ENCODE measurements at regions not wholly inside any gene's neighbourhood (a gene's known extent, or its start where the extent isn't known, plus 50 kb on each side); places are given as distances from the start of the nearest gene placed in this dataset.

DNA sequence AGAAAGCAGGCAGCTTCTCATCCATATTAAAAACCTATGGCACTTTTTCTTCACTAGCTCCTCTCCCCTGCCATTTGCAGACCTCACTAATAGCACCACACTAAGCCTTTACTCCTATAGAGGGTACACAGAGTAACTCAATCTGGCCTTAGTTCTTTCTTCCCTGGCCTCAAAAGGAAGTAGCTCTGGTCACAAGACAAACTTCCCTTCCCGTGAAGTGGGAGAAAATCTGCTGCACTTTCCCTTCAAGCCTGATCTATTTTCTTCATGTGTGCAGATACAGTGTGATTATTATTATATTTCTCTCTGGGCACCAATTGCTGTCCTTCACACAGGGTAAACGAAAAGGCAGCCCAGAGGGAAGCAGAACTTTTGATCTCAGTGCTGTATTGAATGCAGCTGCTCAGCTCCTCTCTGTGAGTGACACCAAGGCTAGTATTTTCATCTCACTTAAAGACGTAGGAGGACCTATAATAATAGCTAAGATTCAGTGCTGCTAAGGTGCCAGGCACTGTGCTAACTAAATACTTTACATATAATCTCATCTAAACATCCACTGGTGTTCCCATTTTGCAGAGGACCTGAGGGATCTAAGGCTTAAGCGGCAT is 61.9 kb upstream of the RASGRP1 start:
- Mint-ChIP-seq H3K9me3 (ENCODE audit: low read depth) (no peaks in the 10 kb centered on the region), H3K27me3 (peaks cover 14% of the 10 kb centered on the region), H3K4me3 (ENCODE audit: low read depth) (no peak overlapping the region), H3K36me3 (ENCODE audit: insufficient read depth) (no peaks in the 10 kb centered on the region), H3K27ac (peak overlapping the region; percentile 11), H3K4me1 (ENCODE audit: low read depth) (peaks cover 5% of the 10 kb centered on the region)
- no peak for DNase-seq (ENCODE audit: low spot score, unreplicated experiment)
- TF ChIP-seq, protein P1, sequence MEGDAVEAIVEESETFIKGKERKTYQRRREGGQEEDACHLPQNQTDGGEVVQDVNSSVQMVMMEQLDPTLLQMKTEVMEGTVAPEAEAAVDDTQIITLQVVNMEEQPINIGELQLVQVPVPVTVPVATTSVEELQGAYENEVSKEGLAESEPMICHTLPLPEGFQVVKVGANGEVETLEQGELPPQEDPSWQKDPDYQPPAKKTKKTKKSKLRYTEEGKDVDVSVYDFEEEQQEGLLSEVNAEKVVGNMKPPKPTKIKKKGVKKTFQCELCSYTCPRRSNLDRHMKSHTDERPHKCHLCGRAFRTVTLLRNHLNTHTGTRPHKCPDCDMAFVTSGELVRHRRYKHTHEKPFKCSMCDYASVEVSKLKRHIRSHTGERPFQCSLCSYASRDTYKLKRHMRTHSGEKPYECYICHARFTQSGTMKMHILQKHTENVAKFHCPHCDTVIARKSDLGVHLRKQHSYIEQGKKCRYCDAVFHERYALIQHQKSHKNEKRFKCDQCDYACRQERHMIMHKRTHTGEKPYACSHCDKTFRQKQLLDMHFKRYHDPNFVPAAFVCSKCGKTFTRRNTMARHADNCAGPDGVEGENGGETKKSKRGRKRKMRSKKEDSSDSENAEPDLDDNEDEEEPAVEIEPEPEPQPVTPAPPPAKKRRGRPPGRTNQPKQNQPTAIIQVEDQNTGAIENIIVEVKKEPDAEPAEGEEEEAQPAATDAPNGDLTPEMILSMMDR (IDR thresholded peaks at IDR 0.05; ENCODE audit: unreplicated experiment) = no peak

DNA sequence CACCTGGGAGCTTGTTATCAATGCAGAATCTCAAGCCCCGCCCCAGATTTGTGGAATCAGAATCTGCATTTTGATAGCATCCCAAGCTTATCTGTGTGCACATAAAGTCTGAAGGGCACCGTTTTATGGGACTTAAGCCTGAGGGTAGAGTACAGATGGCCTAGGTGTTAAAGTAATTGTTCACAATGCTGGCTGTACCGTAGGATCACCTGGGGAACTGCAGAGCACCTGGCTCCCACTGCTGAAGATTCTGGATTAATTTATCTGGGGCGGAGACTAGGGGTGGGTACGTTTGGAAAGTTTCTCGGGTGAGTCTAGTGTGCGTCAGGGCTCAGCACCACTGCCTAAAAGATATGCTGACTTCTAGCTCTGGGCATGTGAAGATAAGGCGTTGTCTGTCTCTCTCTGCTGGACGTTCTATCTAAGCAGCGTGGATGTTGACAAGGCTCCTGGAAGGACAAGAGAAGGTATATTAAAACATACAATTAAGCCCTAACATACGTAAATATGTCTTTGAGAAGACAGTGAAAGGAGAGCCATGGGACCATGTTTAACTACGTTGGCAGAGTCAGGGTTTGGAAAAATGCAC is 63.2 kb upstream of the RASGRP1 start:
- H3K36me3 Mint-ChIP-seq (ENCODE audit: insufficient read depth) = no peaks in the 10 kb centered on the region
- TF ChIP-seq, protein P1 (IDR thresholded peaks at IDR 0.05; ENCODE audit: unreplicated experiment) = no peak
- H3K4me3 Mint-ChIP-seq (ENCODE audit: low read depth) = no peak overlapping the region
- no peaks in the 10 kb centered on the region for H3K4me1 Mint-ChIP-seq (ENCODE audit: low read depth)
- no peak overlapping the region for H3K27ac Mint-ChIP-seq
- H3K27me3 Mint-ChIP-seq = peaks cover 14% of the 10 kb centered on the region
- DNase-seq (ENCODE audit: low spot score, unreplicated experiment) = no peak
- no peaks in the 10 kb centered on the region for H3K9me3 Mint-ChIP-seq (ENCODE audit: low read depth)

DNA sequence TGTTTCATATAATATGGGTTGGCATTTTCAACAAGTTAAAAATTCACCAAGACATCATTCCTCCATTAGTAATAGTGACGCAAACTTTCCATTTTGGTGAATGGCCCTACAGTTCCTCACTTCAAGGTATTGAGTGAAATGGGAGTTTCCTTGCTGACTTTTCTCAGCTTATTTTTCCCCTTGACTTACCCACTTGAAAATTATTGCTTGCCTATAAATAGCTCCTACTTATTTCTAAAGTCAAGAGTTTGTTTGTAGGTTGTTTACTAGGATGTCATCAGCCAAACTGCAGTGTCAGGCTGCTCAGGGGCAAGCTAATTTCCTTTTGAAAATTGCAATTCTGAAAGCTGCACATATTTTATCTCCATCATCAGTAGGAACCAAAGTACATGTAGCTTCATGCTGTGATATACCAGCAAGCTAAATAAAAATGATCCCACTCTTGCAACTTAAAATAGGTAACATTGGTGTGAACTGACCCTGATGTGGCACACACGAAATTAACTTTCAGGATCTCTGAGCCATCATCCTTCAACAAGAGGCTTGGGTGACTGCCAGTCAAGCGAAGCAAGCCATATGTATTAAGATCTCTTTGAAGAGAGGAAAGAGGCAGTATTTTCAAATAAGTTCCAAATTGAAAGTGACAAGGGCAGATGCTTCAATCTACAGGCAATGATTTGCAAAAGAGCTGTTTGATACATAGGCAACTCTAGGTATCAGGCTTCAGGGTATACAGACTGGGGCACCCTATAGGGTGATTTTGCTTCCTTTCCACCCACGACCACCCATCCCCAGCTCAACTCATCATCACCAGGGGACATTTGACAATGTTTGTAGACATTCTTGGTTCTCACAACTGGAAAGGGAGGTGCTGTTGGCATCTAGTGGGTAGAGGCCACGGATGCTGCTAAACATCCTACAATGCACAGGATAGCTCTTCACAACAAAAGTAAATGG is 66.8 kb upstream of the RASGRP1 start:
- TF ChIP-seq, protein P1 (IDR thresholded peaks at IDR 0.05; ENCODE audit: unreplicated experiment) = no peak

DNA sequence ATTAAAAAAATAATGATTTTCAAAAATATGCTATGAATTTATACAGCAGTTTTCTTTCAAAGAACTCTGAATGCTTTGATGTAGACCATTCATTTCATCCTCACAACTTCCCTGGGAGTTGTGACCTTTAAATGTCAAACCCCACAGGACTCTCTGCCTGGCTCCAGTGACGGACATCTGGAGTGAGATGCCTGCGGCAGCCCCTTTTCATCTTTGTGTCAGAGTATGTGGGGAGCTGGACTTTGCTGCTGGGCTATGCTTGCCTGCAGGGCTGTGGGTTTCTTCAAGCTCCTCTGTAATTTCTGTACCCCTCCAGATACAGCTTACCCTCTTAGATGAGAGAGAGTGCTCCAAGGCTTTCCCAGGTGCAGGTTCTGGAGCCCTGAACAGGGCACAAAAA is 70.6 kb upstream of the RASGRP1 start:
- Mint-ChIP-seq H3K9me3 (ENCODE audit: low read depth) (no peaks in the 10 kb centered on the region), H3K4me1 (ENCODE audit: low read depth) (no peaks in the 10 kb centered on the region), H3K27me3 (peaks cover 9% of the 10 kb centered on the region), H3K27ac (no peak overlapping the region), H3K4me3 (ENCODE audit: low read depth) (no peak overlapping the region), H3K36me3 (ENCODE audit: insufficient read depth) (no peaks in the 10 kb centered on the region)
- DNase-seq (ENCODE audit: low spot score, unreplicated experiment) = no peak
- TF ChIP-seq, protein P1 (IDR thresholded peaks at IDR 0.05; ENCODE audit: unreplicated experiment) = no peak

More for the DNA sequence above, 66.8 kb upstream of the RASGRP1 start:
- H3K36me3 Mint-ChIP-seq (ENCODE audit: insufficient read depth) = no peaks in the 10 kb centered on the region
- DNase-seq (ENCODE audit: low spot score, unreplicated experiment) = no peak
- no peak overlapping the region for H3K4me3 Mint-ChIP-seq (ENCODE audit: low read depth)
- H3K27ac Mint-ChIP-seq = no peak overlapping the region
- no peaks in the 10 kb centered on the region for H3K4me1 Mint-ChIP-seq (ENCODE audit: low read depth)
- peaks cover 21% of the 10 kb centered on the region for H3K27me3 Mint-ChIP-seq
- H3K9me3 Mint-ChIP-seq (ENCODE audit: low read depth) = no peaks in the 10 kb centered on the region

DNA sequence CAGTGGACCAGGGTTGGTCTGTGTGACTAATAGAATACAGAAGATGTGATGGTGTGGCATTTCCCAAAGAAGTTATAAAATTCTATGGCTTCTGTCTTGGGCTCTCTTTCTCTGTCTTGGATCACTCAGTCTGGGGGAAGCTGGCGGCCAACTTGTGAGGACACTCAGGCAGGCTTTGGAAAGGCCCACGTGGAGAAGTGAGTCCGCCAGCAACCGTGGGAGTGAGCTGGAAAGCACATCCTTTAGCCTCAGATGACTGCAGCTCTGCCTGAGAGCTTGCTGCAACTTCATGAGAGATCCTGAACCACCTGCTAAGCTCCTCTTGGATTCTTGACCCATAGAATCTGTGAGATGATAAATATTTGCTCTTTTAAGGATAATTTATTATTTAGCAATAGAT is 72.0 kb upstream of the RASGRP1 start:
- H3K27ac Mint-ChIP-seq = no peak overlapping the region
- no peak for DNase-seq (ENCODE audit: low spot score, unreplicated experiment)
- no peaks in the 10 kb centered on the region for H3K36me3 Mint-ChIP-seq (ENCODE audit: insufficient read depth)
- TF ChIP-seq, protein P1 (IDR thresholded peaks at IDR 0.05; ENCODE audit: unreplicated experiment) = no peak
- H3K27me3 Mint-ChIP-seq = peaks cover 9% of the 10 kb centered on the region
- no peaks in the 10 kb centered on the region for H3K9me3 Mint-ChIP-seq (ENCODE audit: low read depth)
- H3K4me3 Mint-ChIP-seq (ENCODE audit: low read depth) = no peak overlapping the region
- no peaks in the 10 kb centered on the region for H3K4me1 Mint-ChIP-seq (ENCODE audit: low read depth)

All from progenitor cell of endocrine pancreas (in vitro differentiated cells).